GM23338 (cell line): ENCODE measurements at regions not wholly inside any gene's neighbourhood (a gene's known extent, or its start where the extent isn't known, plus 50 kb on each side); places are given as distances from the start of the nearest gene placed in this dataset.

ENCODE experiments used
- CREB1 ChIP-seq: fragments of 250-450 bp; sonication (Bioruptor Pico); IDR thresholded peaks from 2 replicates; pipeline ENCODE4 v1.5.0; 2020; ENCODE audit warnings: low read depth, mild to moderate bottlenecking, moderate library complexity
- EZH2 ChIP-seq: fragments of 200-600 bp; sonication (generic); IDR thresholded peaks from one replicate; pipeline ENCODE4 v1.8.0; 2017; ENCODE audit warnings: antibody characterized with exemption, mild to moderate bottlenecking, low read depth; ENCODE audit not compliant: unreplicated experiment
- EZH2phosphoT487 ChIP-seq: fragments of 200-600 bp; sonication (generic); IDR thresholded peaks from one replicate; pipeline ENCODE4 v1.8.1; 2018; ENCODE audit warnings: antibody characterized with exemption; ENCODE audit not compliant: unreplicated experiment
- POLR2AphosphoS5 ChIP-seq: IDR thresholded peaks from 2 replicates; pipeline ENCODE4 v1.6.1; 2016; ENCODE audit warnings: antibody characterized with exemption, low read depth
- STAT1 ChIP-seq: IDR thresholded peaks from one replicate; pipeline ENCODE4 v1.6.1; 2016; ENCODE audit warnings: antibody characterized with exemption; ENCODE audit not compliant: unreplicated experiment
- ZNF114 ChIP-seq: fragments of 250-450 bp; sonication (Bioruptor Pico); IDR thresholded peaks from 2 replicates; pipeline ENCODE4 v1.5.0; 2020; ENCODE audit warnings: mild to moderate bottlenecking, moderate library complexity
- ZNF331 ChIP-seq: fragments of 250-450 bp; sonication (Bioruptor Pico); IDR thresholded peaks from 2 replicates; pipeline ENCODE4 v1.5.0; 2020; ENCODE audit warnings: low read depth, mild to moderate bottlenecking, moderate library complexity
- TF ChIP-seq, protein P1 (sequence below), 2 experiments: fragments of 200-600 bp in 1 of 2; sonication (generic) in 1 of 2; conservative IDR thresholded peaks; 2 replicates each; pipeline versions ENCODE4 v1.5.1 to v1.6.1; 2016 to 2017; ENCODE audit warnings: antibody characterized with exemption in 2 of 2, low read depth in 2 of 2, mild to moderate bottlenecking in 2 of 2, moderate library complexity in 1 of 2
- TF ChIP-seq, protein P2 (sequence below): IDR thresholded peaks from one replicate; pipeline ENCODE4 v1.6.1; 2018; ENCODE audit warnings: antibody characterized with exemption; ENCODE audit not compliant: unreplicated experiment

DNA sequence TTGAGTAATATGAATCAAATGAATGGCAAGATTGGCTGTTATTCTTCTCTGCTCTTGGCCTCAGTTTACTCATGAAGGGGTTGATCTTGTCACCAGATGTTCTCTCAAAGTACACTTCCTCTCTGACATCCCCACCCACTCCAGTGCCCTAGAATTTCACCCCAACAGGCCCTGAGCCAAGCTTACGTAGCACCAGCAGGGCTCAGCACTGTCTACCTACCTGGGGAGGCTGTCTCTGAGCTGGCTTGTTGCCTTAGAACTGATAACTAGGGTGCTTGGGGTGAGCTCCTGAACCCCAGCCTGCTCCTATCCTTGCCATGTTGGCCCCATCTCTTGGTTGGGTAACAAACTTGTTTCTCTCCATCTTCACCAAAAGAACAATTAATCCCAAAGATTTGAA is 159.1 kb upstream of the USP24 start:
- TF ChIP-seq, protein P1, sequence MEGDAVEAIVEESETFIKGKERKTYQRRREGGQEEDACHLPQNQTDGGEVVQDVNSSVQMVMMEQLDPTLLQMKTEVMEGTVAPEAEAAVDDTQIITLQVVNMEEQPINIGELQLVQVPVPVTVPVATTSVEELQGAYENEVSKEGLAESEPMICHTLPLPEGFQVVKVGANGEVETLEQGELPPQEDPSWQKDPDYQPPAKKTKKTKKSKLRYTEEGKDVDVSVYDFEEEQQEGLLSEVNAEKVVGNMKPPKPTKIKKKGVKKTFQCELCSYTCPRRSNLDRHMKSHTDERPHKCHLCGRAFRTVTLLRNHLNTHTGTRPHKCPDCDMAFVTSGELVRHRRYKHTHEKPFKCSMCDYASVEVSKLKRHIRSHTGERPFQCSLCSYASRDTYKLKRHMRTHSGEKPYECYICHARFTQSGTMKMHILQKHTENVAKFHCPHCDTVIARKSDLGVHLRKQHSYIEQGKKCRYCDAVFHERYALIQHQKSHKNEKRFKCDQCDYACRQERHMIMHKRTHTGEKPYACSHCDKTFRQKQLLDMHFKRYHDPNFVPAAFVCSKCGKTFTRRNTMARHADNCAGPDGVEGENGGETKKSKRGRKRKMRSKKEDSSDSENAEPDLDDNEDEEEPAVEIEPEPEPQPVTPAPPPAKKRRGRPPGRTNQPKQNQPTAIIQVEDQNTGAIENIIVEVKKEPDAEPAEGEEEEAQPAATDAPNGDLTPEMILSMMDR (conservative IDR thresholded peaks at IDR 0.05; ENCODE audit: low read depth in 2 of 2): no peak
- TF ChIP-seq, protein P2, sequence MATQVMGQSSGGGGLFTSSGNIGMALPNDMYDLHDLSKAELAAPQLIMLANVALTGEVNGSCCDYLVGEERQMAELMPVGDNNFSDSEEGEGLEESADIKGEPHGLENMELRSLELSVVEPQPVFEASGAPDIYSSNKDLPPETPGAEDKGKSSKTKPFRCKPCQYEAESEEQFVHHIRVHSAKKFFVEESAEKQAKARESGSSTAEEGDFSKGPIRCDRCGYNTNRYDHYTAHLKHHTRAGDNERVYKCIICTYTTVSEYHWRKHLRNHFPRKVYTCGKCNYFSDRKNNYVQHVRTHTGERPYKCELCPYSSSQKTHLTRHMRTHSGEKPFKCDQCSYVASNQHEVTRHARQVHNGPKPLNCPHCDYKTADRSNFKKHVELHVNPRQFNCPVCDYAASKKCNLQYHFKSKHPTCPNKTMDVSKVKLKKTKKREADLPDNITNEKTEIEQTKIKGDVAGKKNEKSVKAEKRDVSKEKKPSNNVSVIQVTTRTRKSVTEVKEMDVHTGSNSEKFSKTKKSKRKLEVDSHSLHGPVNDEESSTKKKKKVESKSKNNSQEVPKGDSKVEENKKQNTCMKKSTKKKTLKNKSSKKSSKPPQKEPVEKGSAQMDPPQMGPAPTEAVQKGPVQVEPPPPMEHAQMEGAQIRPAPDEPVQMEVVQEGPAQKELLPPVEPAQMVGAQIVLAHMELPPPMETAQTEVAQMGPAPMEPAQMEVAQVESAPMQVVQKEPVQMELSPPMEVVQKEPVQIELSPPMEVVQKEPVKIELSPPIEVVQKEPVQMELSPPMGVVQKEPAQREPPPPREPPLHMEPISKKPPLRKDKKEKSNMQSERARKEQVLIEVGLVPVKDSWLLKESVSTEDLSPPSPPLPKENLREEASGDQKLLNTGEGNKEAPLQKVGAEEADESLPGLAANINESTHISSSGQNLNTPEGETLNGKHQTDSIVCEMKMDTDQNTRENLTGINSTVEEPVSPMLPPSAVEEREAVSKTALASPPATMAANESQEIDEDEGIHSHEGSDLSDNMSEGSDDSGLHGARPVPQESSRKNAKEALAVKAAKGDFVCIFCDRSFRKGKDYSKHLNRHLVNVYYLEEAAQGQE: no peak
- TF ChIP-seq EZH2phosphoT487 (no peak), CREB1 (CRISPR knock-in tag) (no peak), ZNF331 (CRISPR knock-in tag) (no peak), POLR2AphosphoS5 (no peak), EZH2 (no peak), STAT1 (no peak), ZNF114 (CRISPR knock-in tag) (no peak)
